ENCODE measurements at regions not wholly inside any gene's neighbourhood (a gene's known extent, or its start where the extent isn't known, plus 50 kb on each side); places are given as distances from the start of the nearest gene placed in this dataset.

GRCh38 chr11:134887896-134888295, 475.9 kb upstream of the B3GAT1 start:
- TF ChIP-seq POLR2A (IDR thresholded peaks at IDR 0.05): no peak
- no peak for TF ChIP-seq CTCF (IDR thresholded peaks at IDR 0.05)
- TF ChIP-seq POLR2AphosphoS5 (IDR thresholded peaks at IDR 0.05; ENCODE audit: insufficient read depth in 1 of 2, low read depth in 1 of 2): no peak
